NOMO-1 treated with dmso at 0.1 percent for 144 hours (cell line): ENCODE measurements at regions not wholly inside any gene's neighbourhood (a gene's known extent, or its start where the extent isn't known, plus 50 kb on each side); places are given as distances from the start of the nearest gene placed in this dataset.
A peak's percentile ranks its signal among the peaks of the same experiment; 100 is the strongest.

ENCODE experiments used
- DNase-seq: peaks from one replicate; lab custom pipeline; 2025; ENCODE audit not compliant: unreplicated experiment; lab: John Stamatoyannopoulos, UW

DNA sequence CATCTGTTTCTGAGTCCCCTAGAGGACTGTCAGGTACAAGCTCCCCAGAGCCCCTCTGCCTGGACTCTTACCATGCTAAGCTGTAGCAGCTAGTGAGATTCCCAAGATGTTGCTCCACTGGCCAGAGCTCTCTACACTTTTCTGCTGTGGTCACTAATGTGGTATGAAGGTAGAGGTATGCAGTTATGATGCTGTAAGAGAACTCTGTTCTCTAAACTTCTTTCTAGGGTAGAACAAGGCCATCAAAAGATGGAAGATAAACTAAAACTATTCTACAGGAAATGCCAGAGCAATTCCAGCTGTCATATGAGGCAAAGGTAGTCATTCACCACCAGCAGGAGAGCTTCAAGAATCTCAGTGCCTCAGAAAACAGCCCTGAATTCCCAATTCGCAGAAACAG, 517.4 kb upstream of the ARRDC4 start:
- no peak for DNase-seq

DNA sequence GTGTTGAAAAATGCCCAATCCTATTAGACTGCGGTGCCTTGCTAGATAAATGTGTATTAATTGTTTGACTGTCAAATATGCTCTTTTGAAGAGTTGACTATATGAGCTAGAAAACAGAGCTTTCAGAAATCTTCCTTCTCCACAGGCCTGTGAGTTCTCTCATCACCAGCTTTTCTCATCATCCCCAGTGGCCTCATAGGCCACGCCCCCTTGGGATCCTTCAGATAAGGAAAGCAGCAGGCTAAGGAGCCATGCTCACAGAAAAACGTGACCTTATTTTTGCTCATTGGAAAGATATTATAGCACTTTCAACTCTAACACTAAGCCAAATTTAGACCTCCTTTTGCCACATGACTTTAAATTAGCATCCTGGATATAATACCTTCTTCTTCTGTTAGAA, 514.4 kb upstream of the ARRDC4 start:
- DNase-seq, result no peak

DNA sequence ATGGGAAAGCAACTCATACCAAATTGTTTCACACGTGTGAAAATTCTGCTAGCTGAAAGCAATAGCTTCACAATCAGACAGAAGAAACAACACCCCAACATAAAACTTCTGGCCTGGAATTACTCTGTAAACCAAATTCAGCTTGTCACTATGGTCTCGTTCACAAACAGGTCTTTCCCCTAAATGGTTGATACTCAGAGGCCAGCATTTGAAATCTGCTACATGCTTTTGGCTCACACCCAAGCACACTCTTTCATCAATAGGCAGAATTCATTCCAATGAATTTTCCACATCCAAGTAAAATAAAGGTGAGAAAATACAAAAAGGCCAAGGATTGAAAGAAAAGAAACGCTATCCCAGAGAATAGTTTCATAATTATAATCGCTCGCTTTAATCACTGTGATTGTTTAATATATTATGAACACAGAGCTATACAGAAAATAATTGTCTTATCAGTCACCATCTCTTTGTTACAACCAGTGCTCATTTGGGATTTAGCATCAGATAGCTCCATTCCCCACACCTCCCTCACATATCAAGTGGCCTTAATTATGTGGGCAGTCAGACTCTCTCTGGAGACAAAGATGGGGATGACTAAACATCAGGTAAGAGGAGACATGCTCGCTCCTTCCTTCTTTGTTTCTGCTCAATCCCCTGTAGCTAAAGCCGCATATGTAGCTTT, 503.8 kb upstream of the ARRDC4 start:
- no peak for DNase-seq

DNA sequence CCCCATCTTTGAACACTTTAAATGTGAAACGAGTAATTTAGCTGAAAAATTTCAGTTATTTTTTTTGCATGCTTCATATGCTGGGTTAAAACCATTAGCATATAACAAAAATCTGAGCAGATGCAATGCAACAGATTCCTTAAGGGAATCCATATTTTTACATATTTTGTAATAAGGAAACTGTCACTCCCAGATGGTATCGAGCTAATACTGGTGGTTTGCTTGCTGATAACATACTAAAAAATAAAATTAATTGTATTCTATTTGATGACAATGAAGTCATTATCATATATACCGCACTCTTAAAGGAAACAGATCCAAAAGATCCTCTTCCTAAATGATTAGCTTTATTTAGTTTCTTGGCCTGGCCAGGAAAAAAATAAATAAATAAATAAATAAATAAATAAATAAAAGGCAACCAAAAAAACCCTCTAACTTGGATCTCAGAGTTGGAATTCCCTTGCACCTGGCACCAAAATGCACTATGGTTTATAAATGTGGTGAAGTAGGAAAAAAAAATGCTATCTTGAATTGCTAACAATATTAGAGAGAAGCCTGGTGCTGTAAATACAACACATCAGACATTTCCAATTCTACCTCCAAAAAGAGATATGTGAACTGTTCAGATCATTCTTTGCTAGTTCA, 503.2 kb upstream of the ARRDC4 start:
- DNase-seq, result no peak

DNA sequence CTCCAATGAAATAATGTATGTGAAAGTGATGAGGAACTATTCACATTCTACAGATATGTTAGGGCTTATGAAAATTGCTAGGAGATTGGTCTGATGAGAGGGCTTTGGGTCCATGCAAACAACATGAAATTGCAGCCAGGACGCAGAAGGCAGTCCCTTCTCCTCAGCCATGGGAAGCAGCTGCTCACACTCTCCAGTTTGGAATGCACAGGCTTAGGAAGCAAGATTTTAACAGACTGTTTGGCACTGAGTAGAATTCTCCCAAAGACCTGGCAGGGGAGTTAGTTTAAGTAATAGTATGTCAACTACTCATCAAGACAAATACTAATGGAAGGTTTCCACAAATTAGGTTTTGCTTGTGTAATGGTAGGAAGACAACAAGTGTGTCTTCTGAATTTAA, 500.7 kb upstream of the ARRDC4 start:
- no peak for DNase-seq

DNA sequence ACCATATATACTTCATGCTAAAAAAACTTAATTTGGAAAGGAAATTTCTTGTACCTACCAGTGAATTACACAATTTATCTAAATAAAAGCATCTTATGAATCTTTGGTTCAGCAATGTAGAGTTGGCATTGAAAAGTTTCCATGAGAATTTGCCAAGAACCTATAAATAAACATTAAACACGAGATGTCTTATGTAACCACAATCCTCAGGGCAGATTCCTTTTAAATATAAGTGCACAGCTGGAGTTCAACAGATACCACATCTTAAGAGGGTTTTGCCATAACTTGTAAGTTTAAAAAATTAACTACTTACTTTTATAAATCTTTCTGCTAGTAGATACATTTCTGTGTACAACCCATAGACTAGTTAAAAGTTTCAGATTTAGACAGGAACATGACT, 499.3 kb upstream of the ARRDC4 start:
- no peak for DNase-seq

DNA sequence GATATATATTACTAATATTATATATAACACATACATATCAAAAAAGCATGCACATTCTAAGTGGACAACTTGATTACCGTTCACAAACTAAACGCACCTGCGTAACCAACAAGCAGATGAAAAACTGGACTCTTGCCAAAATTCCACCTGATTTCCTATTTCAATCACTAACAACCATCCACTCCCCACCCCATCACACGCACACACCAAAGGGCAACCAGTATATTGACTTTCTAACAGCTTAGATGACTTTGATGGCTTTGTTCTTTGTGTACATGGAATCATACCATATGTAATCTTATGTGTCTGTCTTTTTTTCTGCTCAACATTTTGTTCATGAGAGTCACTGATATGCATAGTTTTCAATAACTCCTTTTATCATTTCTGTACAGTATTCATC, 496.8 kb upstream of the ARRDC4 start:
- no peak for DNase-seq

DNA sequence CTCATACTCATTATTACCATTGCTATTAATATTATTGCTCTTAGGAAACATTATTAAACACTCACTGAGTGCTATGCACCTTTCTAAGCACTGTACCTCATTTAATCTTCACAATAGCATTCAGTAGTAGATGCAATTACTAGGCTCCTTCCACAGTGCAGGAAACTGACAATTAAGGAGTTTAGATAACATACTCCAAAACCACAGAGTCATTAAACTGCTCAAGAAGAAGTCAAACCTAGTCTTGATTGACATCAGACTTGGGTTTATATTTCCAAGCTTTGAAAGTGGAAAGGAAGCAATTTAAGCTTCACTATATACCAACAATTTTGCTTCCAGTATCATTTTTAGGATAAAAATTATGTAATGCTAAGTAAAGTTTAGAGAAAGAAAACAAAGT, 490.1 kb upstream of the ARRDC4 start:
- DNase-seq, result peak; percentile 18

DNA sequence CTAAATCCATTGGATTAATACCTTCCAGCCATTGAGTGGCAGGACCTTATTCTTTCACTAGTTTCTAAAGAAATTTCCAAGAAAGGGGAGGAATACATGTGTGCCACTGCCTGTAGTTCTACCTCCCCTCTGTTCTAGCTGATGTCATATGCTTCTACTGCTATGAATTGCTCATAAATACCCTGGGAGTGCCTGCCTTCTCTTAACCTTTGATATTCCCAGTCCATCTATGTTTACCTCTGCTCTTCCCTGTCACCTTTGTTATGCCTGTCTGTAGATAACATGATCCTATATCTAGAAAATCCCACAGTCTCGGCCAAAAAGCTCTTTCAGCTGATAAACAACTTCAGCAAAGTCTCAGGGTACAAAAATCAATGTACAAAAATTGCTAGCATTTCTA, 486.9 kb upstream of the ARRDC4 start:
- DNase-seq, result no peak

DNA sequence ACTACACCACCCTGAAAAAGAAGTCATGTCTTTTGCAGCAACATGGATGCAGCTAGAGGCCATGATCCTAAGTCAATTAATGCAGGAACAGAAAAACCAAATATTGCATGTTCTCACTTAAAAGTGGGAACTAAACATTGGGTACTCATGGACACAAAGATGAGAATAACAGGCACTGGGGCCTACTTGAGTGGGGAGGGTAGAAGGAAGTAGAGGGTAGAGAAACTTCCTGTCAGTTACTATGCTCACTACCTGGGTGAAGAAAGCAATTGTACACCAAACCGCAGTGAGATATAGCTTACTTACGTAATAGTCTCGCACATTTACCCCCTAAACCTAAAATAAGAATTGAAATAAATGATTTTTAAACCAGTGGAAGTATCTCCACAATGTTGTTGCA, 480.5 kb upstream of the ARRDC4 start:
- DNase-seq, result peak; percentile 55

DNA sequence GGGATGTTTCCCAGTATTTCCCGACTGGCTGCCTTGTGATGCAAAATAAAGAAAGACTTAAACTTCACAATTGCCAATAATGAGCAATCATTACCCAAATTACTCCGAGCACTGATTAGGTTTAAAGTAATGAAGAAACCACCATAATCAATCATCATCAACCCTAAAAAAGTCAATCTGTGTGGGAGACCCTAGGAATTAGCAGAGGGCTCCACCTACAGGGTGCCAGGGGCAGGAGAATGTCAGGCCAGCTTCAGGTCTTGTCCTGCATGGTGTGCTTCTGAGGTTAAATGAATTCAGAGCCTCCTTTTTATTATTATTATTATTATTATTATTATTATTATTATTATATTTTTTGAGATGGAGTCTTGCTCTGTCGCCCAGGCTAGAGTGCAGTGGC, 478.0 kb upstream of the ARRDC4 start:
- DNase-seq, result no peak

DNA sequence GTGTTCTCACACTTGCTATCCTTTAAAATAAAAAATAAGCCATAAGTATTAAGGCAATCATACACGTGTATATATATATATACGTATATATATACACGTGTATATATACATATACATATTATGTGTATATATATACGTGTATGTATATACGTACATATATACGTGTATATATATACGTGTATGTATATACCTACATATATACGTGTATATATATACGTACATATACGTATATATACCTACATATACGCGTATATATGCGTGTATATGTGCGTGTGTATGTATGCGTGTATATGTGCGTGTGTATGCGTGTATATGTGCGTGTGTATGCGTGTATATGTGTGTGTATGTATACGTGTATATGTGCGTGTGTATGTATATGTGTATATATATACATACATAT, 477.3 kb upstream of the ARRDC4 start:
- no peak for DNase-seq

DNA sequence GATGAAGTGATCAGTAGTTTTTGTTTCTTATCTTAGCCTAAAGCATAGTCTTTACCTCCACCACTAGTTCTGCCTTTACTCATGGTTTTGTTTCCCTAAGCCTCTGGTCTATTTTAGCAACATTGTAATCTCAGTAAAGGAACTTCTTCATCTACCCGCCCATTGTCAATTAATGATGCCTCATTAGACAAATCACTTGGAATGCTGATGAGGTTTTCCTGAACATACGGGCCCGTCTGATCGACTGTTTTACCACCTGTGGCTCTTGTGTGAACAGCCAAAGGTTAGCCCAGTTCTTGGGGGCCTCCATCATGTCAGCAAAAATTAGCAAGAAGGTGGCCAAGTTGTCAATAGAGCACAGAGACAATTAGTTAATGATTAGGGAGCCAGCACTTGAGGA, 470.1 kb upstream of the ARRDC4 start:
- peak; percentile 23 for DNase-seq

DNA sequence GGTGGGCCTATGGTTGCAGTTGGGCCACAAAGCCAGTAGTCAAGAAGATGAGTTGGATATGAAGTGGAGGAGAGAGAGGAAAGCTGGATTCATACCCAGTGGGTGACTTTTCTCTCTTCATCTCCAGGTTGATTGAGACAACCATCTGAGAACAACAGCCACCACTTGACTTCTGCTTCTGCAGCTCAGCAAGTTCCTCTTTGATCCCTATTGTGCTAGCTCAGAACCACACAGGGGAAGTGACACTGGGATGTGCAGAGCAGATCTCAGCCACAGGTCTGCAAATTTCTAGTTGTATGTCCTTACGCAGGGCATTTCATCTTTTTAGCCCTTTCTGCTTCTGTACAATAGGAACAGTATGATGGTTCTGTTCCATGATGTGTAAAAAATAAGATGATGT, 459.2 kb upstream of the ARRDC4 start:
- peak; percentile 83 for DNase-seq

DNA sequence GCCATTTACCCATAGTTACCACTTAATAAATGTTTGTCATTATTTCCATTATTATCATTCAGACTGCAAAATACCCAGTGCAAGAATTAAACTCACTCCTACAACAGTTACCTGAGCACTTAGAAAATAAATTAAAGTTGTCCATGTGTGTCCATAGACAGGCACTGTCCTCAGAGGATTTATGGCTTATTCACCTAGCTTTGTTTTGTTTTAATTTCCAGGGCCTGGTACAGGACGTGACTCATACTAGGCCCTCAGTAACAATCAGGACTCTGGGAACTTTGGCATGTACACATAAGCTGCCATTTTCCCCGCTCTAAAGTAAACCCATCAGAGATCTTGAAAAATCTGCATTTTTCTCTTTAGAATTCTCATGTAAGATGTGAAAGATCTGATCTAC, 458.5 kb upstream of the ARRDC4 start:
- no peak for DNase-seq

DNA sequence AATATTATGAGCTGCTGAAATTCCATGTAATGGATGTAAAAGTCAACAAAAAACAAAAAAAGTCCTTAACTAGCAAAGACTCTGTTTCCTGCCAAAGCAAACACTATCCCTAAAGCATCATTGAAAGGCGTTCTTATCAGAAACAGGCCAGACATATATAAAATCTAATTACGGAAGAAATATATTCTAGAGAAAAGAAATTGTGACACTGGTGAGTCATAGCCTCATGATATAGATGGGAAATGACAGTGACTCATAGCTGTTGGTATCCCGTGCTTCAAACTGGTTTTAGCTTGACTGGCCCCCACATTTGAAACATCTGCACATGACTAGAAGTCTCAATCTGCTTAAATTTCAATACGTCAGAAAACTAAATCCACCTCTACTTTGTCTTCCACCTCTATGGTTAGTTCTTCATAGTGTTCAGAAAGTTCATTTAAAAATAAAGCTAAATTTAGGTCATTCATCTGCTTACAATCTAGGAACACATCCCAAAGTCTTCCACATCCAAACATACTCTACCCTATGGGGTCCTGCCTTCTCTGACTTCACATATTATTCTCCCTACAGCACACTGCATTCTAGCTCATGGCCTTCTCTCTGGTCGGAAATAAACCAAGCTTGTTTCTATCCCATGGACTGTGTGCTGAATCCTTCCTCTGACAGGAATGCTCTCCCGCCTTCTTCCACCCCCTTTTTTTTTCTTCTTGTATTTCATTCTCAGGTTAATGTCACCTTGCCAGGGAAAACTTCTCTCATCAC, 456.3 kb upstream of the ARRDC4 start:
- DNase-seq, result peak; percentile 57

DNA sequence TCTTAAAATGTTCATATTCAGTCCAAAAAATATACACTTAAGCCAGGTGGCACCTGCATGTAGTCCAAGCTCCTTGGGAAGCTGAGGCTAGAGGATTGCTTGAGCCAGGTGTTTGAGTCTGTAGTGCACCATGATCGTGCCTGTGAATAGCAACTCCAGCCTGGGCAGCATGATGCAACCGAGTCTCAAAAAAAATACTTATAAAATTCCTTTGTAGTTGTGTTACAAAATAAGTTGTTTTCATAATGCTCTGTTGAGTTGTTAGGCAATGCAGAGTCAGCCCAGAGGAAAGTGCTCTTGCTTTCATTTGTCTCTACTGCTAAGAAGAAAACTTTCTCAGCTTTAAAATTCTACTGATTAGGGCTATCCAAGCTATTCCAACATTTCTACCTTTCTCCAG, 442.8 kb upstream of the ARRDC4 start:
- peak; percentile 26 for DNase-seq

DNA sequence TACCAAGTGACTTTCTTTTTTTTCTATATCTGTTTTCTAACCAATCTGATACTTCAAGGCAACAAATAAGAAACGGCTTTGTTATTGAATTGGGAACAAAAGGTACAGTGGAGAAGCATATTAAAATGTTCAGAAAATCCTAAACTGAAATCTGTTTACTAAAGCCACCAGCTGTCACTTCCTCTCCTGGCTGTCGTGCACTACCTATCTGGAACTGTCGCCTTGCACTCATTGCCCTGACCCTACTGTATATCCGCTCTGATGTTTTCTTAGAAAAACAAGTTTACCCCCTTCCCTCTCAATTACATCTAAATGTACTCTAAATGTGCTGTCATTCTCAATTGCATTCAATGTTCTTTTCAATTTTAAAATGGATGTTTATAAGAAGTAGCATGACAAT, 439.8 kb upstream of the ARRDC4 start:
- DNase-seq, result no peak

DNA sequence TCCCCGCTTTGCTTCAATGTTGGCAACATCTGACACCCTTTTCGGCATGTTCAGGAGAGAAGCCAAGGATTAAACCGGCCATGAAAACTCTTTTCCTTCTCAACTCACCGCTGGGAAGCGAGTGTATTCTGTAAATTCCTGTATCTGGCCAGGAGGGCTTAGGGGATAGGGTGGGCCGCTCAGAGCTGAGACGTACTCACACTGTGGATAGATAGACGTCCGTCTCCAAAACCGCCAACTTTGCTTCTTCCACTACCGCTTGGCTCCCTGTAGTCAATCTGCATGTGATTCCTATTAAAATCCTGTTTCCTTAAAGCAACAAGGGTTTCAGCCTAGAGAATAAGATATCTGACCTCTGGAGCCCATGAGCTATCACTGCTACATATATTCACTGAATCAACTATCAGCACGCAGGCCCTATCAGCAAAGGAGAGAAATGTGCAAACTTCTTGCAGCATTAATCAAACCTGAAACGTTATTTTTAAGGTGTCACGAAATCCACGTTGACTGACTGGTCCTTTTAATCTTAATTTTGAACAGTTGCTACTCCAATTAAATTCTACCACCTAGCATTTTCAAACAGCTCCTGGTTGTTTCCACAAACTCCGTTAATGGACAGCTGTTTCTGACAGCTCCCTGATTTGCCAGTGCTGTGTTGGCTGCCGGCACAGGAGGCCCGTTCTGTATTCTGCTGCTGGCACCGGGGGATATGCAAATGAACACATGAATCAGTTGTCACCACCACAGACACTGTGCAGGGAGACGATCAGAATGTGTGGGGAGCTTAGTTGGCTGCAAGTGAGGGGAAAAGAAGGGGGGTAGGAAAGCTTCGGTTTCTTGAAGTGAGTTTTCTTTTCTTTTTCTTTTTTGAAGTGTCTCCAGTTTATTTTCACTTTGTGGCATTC, 438.9 kb upstream of the ARRDC4 start:
- peak; percentile 18 for DNase-seq

DNA sequence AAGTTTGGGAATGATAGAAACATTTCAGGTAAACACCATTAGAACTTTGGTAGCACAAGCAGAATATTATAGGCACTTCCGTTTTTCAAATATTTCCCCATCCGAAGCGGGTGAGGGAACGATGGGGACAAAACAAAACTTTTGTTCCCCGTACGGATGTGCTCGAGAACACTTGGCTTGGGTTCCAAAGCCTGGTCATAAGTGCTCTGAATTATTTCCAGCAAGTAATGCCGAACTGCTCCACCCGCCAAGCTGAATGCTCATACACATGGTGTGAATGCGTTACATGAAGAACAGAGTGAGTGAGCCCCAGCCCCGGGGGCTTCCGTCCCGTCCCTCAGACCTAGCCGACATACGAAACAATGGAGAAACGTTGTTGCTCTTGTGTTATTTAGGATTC, 438.2 kb upstream of the ARRDC4 start:
- peak; percentile 18 for DNase-seq

DNA sequence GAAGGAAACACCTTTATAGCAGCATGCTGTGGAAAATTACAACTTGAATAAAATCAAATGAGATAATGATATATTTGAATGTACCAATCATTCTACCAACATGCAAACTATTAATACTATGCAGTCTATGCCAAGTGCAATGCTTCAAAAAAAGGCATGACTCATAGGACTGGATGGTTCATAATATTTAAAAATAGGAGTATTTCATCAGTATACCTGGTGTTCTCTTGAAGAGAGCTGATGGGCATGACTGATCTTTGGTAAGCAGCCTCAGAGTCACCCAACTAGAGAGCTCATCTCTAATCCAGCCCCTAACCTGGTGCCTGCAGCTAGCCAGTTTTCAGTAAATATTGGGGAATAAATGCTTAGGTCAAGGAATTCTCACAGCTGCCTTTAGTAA, 434.7 kb upstream of the ARRDC4 start:
- no peak for DNase-seq
